HK-2 (cell line): ENCODE measurements at regions not wholly inside any gene's neighbourhood (a gene's known extent, or its start where the extent isn't known, plus 50 kb on each side); places are given as distances from the start of the nearest gene placed in this dataset.
"Not testable (repeated sequence)": the region's sequence is repeated elsewhere in the genome, so short reads cannot be mapped to it uniquely, and the experiment has no call there.

Source experiments
- DNase-seq: peaks from one replicate; pipeline ENCODE4 v3.0.0-alpha.2; 2018; ENCODE audit not compliant: unreplicated experiment

GRCh38 chr1:149355748-149356147, 119.1 kb upstream of the NBPF19 start:
- not testable (repeated sequence) for DNase-seq

- not testable (repeated sequence) for DNase-seq
These were observed 118.7 kb upstream of the NBPF19 start for GRCh38 chr1:149356152-149356551.

GRCh38 chr1:149360351-149360750, 114.5 kb upstream of the NBPF19 start:
- DNase-seq = not testable (repeated sequence)

- not testable (repeated sequence) for DNase-seq
These were observed 113.5 kb upstream of the NBPF19 start for GRCh38 chr1:149361310-149361709.

- DNase-seq = not testable (repeated sequence)
These were observed 110.5 kb upstream of the NBPF19 start for GRCh38 chr1:149364188-149364981.

- not testable (repeated sequence) for DNase-seq
These were observed 108.4 kb upstream of the NBPF19 start for GRCh38 chr1:149366402-149366801.

GRCh38 chr1:149367472-149368044, 107.3 kb upstream of the NBPF19 start:
- not testable (repeated sequence) for DNase-seq

- DNase-seq = not testable (repeated sequence)
These were observed 106.5 kb upstream of the NBPF19 start for GRCh38 chr1:149368337-149368736.

GRCh38 chr1:149369081-149369480, 105.8 kb upstream of the NBPF19 start:
- DNase-seq = not testable (repeated sequence)

GRCh38 chr1:149371955-149372354, 102.9 kb upstream of the NBPF19 start:
- not testable (repeated sequence) for DNase-seq

GRCh38 chr1:149378462-149378861, 96.4 kb upstream of the NBPF19 start:
- DNase-seq = peak; percentile 14

- DNase-seq = peak; percentile 79
These were observed 84.5 kb upstream of the NBPF19 start for GRCh38 chr1:149390173-149390926.

- DNase-seq = not testable (repeated sequence)
These were observed 83.9 kb upstream of the NBPF19 start for GRCh38 chr1:149390931-149391330.

- DNase-seq = not testable (repeated sequence)
These were observed 79.0 kb upstream of the NBPF19 start for GRCh38 chr1:149395802-149396201.

- DNase-seq = not testable (repeated sequence)
These were observed 76.3 kb upstream of the NBPF19 start for GRCh38 chr1:149398527-149398926.

GRCh38 chr1:149408404-149408803, 66.4 kb upstream of the NBPF19 start:
- not testable (repeated sequence) for DNase-seq

GRCh38 chr1:149415373-149415772, 59.5 kb upstream of the NBPF19 start:
- DNase-seq = not testable (repeated sequence)

GRCh38 chr1:149418782-149419181, 56.1 kb upstream of the NBPF19 start:
- DNase-seq = not testable (repeated sequence)

- not testable (repeated sequence) for DNase-seq
These were observed 51.7 kb upstream of the NBPF19 start for GRCh38 chr1:149423122-149423521.
